Stromal cell of bone marrow (primary cell): ENCODE measurements at regions not wholly inside any gene's neighbourhood (a gene's known extent, or its start where the extent isn't known, plus 50 kb on each side); places are given as distances from the start of the nearest gene placed in this dataset.

Source experiments
- DNase-seq: peaks from one replicate; pipeline ENCODE4 v3.0.0-alpha.2; 2012; ENCODE audit warnings: low read depth

- no peak for DNase-seq
Measured at GRCh38 chr17:413016-413350, 60.4 kb upstream of the RPH3AL start.

DNA sequence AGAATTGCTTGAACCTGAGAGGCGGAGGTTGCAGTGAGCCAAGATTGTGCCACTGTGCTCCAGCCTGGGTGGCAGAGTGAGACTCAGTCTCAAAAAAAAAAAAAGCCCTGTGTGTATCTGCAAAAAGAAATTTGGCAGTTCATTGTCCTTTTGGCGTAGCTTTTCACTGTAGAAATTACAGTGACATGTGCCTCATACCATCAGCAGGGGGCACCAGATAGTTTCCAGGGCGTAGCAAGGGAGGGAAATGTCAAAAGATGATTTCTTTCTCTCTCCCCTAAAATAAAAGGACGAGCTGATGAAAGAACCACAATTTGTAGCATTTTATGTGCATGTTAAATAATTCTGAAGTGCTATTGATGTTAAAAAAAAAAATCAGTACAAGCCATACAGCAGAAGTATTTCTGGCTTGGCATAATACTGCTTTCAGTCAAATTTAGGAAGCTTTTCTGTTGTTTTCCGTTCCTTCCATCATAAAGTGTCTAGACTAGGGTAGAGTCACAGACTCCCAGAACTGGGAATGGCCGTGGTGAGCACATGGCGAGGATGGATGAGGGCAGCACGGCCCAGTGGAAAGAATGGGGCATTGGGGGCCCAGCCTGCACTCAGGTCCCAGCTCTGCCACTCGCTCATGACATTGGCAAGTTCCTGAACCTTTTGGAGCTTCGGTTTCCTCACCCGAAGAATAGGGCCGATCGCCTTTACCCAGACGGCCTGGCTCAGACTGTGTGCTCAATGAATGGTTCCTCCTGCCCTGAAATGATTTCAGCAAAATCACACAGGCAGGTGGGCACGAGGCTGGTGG is 59.8 kb upstream of the RPH3AL start:
- peak; percentile 53 for DNase-seq

GRCh38 chr17:411421-412120 is 59.0 kb upstream of the RPH3AL start:
- no peak for DNase-seq

DNA sequence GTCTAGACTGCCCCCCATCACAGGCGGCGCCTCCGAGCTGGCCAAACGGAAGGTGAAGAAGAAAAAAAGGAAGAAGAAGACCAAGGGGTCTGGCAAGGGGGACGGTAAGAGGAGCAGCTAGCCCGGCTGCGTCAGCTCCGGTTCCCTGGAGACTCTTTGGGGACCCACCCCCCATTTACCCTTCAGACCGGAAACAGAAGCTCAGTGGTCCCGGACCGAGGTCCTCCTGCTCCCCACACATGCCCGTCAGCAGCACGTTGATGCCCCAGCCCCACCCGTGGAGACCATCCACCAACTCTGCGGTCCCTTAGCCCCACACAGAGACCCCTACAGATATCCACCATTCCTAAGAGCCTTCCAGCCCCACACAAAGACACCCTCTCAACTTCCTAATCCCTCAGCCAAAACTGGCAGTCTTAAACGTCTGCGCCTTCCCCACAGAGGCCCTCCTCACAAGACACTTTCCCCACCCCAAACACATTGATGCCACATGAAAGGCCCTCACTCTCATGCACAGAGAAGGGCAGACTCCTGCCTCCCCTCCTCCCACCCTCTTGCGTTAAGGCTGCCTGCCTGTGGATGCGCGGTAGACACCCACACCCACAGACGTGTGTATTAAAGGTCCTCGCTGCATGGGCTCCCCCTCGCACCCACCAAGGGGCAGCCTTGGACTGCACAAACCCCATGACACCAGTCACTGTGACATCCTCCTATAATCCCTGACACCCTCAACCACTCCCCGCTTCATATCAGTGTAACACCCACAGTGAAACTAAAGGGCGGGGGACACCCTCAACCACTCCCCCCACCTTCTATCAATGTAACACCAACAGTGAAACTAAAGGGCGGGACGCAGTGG is 58.2 kb upstream of the RPH3AL start:
- no peak for DNase-seq

DNA sequence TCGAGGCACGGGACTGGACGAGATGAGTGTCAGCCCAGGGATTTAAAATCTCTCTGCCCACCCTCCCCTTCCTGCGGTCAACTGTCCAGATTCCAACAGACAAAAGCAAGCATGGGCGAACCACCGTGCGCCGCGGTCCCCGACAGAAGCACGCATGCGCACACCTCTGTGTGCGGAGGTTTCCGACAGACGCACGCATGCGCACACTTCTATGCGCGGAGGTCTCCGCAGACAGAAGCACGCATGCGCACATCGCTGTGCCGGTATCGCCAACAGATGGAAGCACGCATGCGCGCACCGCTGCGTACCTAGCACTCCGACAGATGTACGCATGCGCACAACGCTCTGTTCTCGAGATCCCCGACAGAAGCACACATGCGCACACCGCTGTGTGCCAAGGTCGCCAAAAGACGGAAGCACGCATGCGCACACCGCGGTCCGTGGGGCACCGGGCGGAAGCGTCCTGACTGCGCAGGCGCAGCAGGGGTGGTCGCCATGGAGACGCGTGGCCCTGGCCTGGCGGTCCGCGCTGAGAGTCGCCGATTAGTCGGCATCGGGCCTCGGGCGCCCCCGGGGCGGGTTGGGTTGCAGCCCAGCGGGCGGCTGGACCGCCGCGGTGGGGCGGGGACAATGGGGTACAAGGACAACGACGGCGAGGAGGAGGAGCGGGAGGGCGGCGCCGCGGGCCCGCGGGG is 57.4 kb upstream of the RPH3AL start:
- DNase-seq, result peak; percentile 94

DNA sequence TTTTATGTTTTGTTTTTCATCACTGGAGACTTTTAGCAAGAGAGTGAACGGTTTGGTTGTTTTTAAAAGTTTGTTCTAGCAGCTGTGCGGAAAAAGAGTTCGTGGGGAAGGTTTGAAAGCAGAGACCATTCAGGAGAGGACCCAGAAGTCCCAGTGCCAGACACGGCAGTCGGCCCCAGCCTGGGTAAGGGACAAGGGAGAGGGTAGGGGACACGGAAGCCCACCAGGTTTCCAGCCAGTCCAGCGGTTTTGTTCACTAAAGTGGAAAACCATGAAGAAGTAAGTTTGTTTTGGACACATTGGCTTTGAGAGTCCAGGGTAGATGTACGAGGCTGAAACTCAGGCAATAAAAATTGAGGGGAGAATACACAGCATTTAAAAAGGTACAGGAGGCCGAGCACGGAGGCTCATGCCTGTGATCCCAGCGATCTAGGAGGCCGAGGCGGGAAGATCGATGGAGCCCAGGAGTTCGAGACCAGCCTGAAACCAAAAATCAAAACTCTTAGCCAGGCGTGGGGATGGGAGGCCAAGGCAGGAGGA is 56.8 kb upstream of the RPH3AL start:
- no peak for DNase-seq

- DNase-seq, result no peak
Measured at GRCh38 chr17:404703-405102, 52.1 kb upstream of the RPH3AL start.
